Daoy (cell line): ENCODE measurements at regions not wholly inside any gene's neighbourhood (a gene's known extent, or its start where the extent isn't known, plus 50 kb on each side); places are given as distances from the start of the nearest gene placed in this dataset.
"Not testable (repeated sequence)": the region's sequence is repeated elsewhere in the genome, so short reads cannot be mapped to it uniquely, and the experiment has no call there.

Source experiments
- DNase-seq: peaks from one replicate; pipeline ENCODE4 v3.0.0-alpha.2; 2015; ENCODE audit warnings: low read depth

DNA sequence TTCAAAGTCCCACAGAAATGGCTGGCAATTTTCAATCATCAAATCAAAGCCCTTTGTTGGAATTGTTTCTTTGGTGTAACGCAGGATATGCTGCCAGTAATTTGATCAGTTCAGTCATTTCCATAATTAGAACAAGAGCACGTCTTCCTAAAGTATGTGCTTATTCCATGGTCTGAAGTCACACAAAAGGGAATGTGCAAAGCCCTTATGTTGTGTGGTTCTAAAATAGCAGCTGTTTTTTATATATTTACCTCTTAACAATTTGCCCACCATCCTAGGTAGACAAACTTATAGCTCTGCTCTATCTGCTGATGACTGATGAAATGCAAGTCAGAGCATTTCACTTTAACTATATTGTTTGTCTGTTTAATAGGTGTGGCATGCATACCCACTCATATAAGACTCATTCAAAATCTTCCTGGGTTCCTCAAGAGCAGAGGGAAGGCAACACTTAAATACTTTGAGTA, 176.1 kb upstream of the SLC38A2 start:
- no peak for DNase-seq

DNA sequence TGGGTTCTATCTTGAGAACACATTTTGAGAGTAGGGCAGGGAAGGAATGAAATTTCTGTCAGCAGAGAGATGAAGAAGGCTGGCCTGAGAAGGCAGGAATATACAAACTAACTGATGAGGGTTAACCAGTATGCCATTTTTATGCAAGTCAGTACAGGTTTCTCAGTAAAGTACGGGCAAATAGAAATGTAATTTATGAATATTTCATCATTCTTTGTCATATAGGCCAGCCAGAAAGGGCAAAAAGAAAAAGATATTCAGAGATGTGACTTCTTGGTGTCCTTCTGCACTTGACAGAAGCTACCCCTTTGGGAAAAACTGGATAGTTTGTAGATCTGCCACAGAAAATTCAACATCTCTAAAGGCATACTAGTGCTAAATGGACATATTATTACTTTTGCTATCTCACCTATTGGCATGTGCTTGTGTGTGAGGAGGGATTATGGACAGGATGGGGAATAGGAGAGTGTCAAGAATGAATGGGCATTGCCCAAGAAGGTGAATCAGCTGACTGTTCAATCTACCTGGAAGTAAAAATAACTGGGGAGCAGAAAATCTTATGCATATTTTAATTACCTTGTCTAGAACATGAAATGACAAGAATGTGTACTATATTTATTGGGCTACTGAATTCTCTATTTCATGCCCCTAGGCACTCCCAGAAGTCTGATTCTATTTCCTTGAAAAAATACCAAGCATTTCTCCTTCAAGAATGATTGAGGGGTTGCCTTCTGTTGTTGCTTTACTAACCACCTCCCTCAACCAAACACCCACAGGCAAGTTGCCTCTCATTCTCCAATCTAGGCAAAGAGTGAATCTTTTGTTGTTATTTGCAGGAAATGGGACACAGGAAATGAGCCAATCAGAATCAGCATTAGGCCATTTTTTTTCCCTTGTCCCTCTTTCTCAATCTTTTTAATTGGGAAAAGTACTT, 175.1 kb upstream of the SLC38A2 start:
- DNase-seq, result peak; percentile 27

- peak; percentile 38 for DNase-seq
These were observed 174.2 kb upstream of the SLC38A2 start for GRCh38 chr12:46546634-46547273.

- not testable (repeated sequence) for DNase-seq
These were observed 170.8 kb upstream of the SLC38A2 start for GRCh38 chr12:46543378-46543795.

DNA sequence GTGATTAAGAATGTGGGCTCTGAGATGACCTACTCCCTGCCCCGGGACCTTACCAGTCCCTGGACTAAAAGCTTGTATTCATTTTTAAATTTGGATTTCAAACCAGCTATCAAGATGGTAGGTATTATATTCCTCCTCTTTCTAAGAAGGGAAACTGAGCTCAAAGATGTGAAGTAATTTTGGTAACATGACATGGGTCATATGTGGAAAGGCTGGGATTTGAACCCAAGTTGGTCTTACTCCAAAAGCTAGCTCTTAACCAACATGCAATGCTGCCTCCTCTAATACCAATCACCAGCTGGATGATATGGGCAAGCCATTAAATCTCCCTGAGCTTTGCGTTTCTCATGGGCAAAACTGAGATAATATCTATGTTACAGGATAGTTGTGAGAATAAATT, 166.4 kb upstream of the SLC38A2 start:
- no peak for DNase-seq

- DNase-seq, result no peak
These were observed 164.9 kb upstream of the SLC38A2 start for GRCh38 chr12:46537387-46537955.

DNA sequence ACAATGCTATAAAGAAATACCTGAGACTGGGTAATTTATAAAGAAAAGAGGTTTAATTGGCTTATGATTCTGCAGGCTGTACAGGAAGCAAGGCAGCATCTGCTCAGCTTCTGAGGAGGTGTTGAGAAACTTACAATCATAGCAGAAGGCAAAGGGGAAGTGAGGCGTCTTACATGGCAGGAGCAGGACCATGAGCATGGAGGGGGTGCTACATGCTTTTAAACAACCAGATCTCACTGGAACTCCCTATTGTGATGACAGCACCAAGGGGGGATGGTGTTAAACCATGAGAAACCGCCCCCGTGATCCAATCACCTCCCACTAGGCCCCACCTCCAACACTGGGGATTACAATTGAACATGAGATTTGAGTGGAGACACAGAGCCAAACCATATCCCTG, 163.7 kb upstream of the SLC38A2 start:
- DNase-seq, result not testable (repeated sequence)

GRCh38 chr12:46535907-46536306, 163.3 kb upstream of the SLC38A2 start:
- DNase-seq, result no peak

- no peak for DNase-seq
These were observed 162.8 kb upstream of the SLC38A2 start for GRCh38 chr12:46535376-46535775.

DNA sequence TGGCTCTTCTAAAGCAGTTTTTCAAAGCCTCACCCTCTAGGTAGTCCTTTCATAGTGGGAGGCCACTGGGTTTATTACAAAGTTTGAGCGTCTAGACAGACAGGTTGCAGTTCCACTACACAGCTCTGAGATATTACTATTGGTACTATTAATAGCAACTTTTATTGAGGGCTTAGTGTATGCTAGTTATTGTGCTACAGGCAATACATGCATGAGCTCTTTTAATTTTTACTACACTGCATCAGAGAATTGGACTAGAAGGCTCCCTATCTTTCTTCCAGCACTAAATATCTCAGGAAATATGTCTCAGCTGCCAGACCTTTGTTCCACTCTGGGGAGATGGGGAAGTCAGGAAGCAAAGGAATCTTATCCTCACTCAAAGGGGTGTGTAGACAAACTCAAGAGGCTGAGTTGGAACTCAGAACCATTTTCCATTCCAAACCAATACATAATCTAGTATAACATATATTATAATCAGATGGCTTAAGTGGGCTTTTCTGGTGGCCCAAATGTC, 161.8 kb upstream of the SLC38A2 start:
- DNase-seq, result no peak

DNA sequence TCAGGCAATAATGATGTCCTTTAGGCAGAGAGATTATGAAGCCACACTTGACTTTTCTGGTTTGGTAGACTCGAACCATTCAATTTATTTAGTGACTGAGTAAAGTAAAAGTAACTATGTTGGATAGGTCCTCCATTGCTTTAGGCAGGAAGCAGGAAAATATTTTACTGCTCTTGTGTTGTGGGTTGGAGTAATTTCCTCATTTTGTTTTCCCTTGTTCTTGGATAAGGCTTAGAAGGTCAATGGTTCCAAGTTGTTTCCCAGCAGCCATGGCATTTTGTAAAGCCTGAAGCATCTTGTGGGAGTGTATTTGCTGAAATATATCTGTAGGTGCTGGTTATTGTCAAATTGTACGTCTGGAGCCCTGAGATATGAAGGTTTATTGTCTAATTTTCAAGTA, 161.2 kb upstream of the SLC38A2 start:
- no peak for DNase-seq

DNA sequence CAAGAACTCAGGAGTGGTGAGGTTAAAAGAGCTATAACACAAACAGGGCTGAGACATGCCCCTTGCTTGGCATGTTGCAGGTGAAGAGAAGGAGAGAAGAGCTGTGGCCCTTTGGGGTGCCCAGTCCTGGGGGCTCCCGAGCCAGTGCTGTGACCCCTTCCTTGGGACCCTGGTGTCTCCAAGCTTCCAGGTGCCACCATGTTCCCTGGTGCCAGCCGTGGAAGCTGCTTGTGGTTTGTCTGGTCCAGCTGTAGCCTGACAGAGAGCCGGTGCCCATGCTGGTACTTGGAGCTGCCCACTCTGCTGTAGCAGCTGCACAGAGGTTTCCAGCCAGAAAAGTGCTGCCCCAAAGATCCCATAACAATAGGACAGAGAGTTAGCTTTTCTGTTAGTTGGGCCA, 159.2 kb upstream of the SLC38A2 start:
- no peak for DNase-seq

GRCh38 chr12:46531059-46531785, 158.6 kb upstream of the SLC38A2 start:
- no peak for DNase-seq

- no peak for DNase-seq
These were observed 157.9 kb upstream of the SLC38A2 start for GRCh38 chr12:46530373-46531056.

DNA sequence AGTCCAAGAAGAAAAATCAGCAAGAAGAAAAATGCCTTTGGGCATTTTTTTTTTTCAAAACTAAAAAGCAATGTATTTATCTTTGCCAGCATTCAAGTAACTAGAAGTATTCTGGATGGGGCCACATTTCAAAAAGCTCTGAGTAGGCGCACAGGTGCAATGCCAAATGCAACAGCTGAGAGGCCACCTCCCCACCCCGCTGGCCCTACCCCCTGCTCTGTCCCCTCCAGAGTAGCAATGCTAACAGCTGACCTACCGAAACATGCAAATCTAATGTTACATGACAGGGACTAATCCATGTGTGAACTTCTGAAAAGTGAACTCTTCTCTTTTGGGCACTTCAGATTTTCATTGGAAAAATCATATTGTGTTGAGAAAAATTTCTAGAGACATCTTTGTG, 153.7 kb upstream of the SLC38A2 start:
- no peak for DNase-seq

DNA sequence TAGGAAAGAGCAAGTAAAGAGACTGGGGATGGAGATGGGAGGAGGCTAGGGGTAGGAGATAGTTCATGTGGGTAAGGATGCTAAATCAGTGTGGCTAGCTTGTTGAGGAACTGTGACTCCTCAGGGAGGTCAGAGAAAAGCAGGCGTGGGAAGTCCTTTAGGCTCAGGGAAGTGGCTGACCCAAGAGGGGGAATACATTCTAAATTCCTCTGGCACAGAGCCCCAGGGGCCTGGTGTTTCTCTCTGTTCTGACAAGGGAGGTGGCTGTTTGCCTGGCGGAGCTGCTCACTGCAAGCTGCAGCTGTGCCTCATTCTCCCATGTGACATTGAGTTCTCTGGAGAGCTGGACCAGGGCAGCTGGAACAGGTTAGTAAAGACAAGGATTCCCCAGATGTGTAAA, 152.2 kb upstream of the SLC38A2 start:
- peak; percentile 67 for DNase-seq

DNA sequence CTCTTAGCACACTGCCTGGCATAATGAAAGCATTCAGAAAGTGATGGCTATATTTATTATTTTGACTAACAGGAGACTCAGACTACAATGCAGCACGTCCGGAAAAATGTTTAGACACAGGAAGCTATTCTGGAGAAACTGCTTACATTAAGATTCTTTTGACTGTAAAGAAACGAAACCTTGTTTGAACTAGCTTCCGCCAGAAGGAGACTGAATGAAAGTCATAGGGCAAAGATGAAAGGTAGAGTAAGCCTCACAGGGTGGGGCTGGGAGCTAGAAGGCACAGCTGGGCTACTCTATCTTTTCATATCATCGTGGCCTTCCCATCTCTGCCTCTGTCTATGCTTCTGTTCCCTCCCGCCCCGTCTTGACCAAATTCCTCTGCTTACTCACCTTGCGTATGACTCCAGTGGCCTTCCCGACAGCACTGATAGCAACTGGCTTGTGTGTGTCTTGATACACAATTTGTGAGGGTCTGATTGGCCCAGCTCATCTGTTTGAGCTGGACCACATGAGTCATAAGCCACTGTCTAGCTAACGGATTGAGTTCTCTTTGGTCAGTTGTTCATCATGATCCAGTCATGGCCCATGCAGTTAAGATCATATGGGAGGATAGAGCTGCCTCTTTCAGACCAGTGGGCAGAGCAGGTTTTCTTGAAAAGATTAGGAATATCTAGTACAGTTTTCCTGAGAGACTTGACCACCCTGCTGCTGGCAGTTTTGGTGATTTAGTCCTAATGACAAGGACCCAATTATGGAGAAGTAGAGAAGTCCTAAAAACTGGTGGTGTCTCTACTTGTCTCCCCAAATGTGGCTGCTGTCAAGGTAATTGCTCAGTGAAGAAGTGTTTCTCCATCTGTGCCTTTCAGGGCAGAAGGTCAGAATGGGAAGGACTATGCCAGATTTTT, 151.5 kb upstream of the SLC38A2 start:
- DNase-seq, result peak; percentile 98

- DNase-seq, result peak; percentile 43
These were observed 150.9 kb upstream of the SLC38A2 start for GRCh38 chr12:46523446-46523845.

GRCh38 chr12:46522071-46522470, 149.5 kb upstream of the SLC38A2 start:
- DNase-seq, result no peak

- no peak for DNase-seq
These were observed 148.6 kb upstream of the SLC38A2 start for GRCh38 chr12:46521145-46521544.
